NCI-H82 (cell line): ENCODE measurements at regions not wholly inside any gene's neighbourhood (a gene's known extent, or its start where the extent isn't known, plus 50 kb on each side); places are given as distances from the start of the nearest gene placed in this dataset.
"Not testable (repeated sequence)": the region's sequence is repeated elsewhere in the genome, so short reads cannot be mapped to it uniquely, and the experiment has no call there.

Experiments
- DNase-seq: peaks from one replicate; lab custom pipeline; 2025; lab: John Stamatoyannopoulos, UW

- not testable (repeated sequence) for DNase-seq
These were observed 118.3 kb downstream of the LRRC37A3 start for GRCh38 chr17:64800987-64801386.

- DNase-seq = not testable (repeated sequence)
These were observed 118.8 kb downstream of the LRRC37A3 start for GRCh38 chr17:64800361-64800895.

DNA sequence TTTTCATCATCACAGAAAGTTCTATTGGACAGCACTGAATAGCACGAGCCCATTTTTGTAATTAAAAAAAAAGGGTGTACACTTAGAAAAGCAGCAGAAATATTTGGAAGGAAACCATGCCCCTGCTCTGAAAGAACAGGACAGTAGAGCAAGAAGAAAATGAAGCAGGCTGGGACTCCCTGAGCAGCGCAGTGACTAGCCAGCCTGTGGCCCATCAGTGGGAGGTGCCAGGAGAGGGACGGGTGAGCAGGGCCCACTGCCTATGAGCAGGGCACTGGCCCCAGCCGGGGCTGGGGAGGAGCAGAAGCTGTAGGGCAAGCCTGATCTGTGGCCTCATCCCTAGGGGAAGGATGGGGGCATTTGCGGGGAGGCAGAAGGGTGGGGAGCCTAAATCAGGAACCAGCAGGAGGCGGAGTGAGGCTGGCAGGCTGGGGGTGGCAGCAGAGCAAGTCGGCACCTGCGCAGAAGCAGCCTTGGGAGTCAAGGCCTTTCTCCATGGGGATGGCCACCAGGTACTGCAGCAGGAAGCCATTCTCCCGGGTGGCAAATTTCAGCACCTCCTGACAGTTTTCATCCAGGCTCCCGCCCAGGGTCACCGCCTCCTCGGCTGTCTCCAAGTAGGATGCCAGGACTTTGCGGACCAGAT, 119.6 kb downstream of the LRRC37A3 start:
- not testable (repeated sequence) for DNase-seq

DNA sequence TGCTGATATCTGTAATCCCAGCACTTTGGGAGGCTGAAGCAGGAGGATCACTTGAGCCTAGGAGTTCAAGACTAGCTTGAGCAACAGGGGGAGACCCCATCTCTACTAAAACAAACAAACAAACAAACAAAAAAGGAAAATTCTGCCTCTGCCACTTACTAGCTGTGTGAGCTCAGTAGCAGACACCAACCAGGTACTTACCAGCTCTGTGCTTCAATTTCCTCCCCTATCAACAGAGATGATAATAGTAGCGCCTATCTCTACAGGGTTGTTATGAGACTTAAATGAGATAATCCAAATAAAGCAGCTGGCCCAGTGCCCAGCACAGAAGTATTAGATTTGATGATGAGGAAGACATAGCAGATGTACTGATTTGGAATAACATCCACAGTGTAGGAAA, 120.3 kb downstream of the LRRC37A3 start:
- not testable (repeated sequence) for DNase-seq

DNA sequence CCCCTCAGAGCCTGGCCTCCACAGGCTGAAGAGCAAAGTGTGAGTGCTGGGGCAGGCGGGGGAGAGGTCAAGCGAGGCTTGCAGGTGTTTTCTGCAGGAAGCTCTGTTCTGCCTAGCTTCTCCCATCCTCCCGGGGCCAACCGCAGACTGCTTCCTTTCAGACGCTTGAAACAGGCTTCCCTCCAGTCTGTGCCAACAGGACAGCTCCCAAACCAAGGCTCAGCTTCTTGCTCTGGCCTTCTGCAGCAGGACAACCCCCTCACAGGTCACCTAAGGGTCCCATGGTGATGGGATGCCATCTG, 120.8 kb downstream of the LRRC37A3 start:
- not testable (repeated sequence) for DNase-seq

- DNase-seq = peak; percentile 38
These were observed 121.4 kb downstream of the LRRC37A3 start for GRCh38 chr17:64797746-64798488.

DNA sequence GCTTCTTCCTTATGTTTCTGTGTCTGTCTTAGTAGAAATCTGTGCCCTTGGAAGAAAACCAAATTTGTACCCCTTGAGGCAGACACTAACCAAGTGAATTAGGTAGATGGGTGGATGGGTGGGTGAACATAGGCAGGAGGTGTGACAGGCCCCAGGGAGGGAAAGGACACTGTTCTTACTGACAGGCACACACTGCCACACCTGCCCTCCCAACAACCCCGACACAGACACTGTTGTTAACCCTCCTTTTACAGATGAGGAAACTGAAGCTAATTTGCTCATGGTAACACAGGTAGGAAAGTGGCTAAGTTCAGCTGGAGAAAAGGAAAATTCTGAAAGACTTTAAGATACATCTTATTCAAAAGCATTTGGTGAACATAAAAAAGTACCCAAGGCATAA, 123.9 kb downstream of the LRRC37A3 start:
- DNase-seq = not testable (repeated sequence)

- DNase-seq = not testable (repeated sequence)
These were observed 124.6 kb downstream of the LRRC37A3 start for GRCh38 chr17:64794548-64795274.

- DNase-seq = not testable (repeated sequence)
These were observed 125.2 kb downstream of the LRRC37A3 start for GRCh38 chr17:64794113-64794512.

- not testable (repeated sequence) for DNase-seq
These were observed 126.3 kb downstream of the LRRC37A3 start for GRCh38 chr17:64792793-64793575.

- DNase-seq = not testable (repeated sequence)
These were observed 127.0 kb downstream of the LRRC37A3 start for GRCh38 chr17:64792276-64792675.

- DNase-seq = not testable (repeated sequence)
These were observed 127.6 kb downstream of the LRRC37A3 start for GRCh38 chr17:64791691-64792090.

GRCh38 chr17:64791226-64791625, 128.1 kb downstream of the LRRC37A3 start:
- not testable (repeated sequence) for DNase-seq

- DNase-seq = not testable (repeated sequence)
These were observed 128.6 kb upstream of the SMURF2 start for GRCh38 chr17:64790690-64791089.

GRCh38 chr17:64790193-64790592, 128.1 kb upstream of the SMURF2 start:
- not testable (repeated sequence) for DNase-seq

GRCh38 chr17:64789061-64789445, 126.9 kb upstream of the SMURF2 start:
- peak; percentile 30 for DNase-seq

GRCh38 chr17:64788286-64789060, 126.4 kb upstream of the SMURF2 start:
- DNase-seq = no peak

GRCh38 chr17:64787921-64788271, 125.8 kb upstream of the SMURF2 start:
- no peak for DNase-seq

- DNase-seq = peak; percentile 29
These were observed 125.3 kb upstream of the SMURF2 start for GRCh38 chr17:64787255-64787920.

DNA sequence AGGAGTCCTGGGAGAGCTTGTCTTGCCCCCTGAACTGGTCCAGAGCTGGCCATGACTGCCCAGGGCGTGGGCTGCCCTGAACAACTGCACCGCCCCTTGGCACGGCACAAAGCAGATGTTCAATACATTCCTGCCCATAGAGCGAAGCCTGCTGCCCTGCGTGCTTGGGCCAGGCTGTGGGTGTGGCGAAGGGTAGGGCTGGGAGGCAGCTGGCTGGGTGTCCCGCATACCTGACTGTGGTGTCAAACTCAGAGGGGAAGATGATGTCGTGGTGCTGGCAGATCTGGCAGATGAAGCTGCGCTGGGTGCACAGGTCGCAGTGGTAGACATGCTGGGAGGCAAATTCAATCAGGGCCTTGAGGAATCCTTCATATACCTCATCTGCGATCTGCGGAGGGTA, 124.2 kb upstream of the SMURF2 start:
- DNase-seq = no peak

GRCh38 chr17:64785011-64785421, 122.9 kb upstream of the SMURF2 start:
- peak; percentile 33 for DNase-seq
